HepG2 (cell line): ENCODE measurements at regions not wholly inside any gene's neighbourhood (a gene's known extent, or its start where the extent isn't known, plus 50 kb on each side); places are given as distances from the start of the nearest gene placed in this dataset.

Experiments used
- ETV6 ChIP-seq: sonication (generic); formaldehyde crosslinking; conservative IDR thresholded peaks from 2 replicates; pipeline ENCODE4 v1.4.0; 2020; ENCODE audit warnings: missing genetic modification reagents
- NFE2L1 ChIP-seq: sonication (generic); formaldehyde crosslinking; IDR thresholded peaks from 2 replicates; pipeline ENCODE4 v1.4.0; 2020; ENCODE audit warnings: missing genetic modification reagents, mild to moderate bottlenecking, borderline replicate concordance
- ZNF609 ChIP-seq: sonication (generic); formaldehyde crosslinking; IDR thresholded peaks from 2 replicates; pipeline ENCODE4 v1.4.0; 2020; ENCODE audit warnings: mild to moderate bottlenecking, missing genetic modification reagents, borderline replicate concordance
- TF ChIP-seq, protein P1 (sequence below): IDR thresholded peaks from 2 replicates; pipeline ENCODE4 v1.4.0; 2020; ENCODE audit warnings: mild to moderate bottlenecking, missing genetic modification reagents
- TF ChIP-seq, protein P2 (sequence below): sonication (generic); formaldehyde crosslinking; IDR thresholded peaks from 2 replicates; pipeline ENCODE4 v1.5.0; 2020; ENCODE audit warnings: missing genetic modification reagents

- TF ChIP-seq, protein P1, sequence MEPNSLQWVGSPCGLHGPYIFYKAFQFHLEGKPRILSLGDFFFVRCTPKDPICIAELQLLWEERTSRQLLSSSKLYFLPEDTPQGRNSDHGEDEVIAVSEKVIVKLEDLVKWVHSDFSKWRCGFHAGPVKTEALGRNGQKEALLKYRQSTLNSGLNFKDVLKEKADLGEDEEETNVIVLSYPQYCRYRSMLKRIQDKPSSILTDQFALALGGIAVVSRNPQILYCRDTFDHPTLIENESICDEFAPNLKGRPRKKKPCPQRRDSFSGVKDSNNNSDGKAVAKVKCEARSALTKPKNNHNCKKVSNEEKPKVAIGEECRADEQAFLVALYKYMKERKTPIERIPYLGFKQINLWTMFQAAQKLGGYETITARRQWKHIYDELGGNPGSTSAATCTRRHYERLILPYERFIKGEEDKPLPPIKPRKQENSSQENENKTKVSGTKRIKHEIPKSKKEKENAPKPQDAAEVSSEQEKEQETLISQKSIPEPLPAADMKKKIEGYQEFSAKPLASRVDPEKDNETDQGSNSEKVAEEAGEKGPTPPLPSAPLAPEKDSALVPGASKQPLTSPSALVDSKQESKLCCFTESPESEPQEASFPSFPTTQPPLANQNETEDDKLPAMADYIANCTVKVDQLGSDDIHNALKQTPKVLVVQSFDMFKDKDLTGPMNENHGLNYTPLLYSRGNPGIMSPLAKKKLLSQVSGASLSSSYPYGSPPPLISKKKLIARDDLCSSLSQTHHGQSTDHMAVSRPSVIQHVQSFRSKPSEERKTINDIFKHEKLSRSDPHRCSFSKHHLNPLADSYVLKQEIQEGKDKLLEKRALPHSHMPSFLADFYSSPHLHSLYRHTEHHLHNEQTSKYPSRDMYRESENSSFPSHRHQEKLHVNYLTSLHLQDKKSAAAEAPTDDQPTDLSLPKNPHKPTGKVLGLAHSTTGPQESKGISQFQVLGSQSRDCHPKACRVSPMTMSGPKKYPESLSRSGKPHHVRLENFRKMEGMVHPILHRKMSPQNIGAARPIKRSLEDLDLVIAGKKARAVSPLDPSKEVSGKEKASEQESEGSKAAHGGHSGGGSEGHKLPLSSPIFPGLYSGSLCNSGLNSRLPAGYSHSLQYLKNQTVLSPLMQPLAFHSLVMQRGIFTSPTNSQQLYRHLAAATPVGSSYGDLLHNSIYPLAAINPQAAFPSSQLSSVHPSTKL (CRISPR knock-in tag) = no peak
- TF ChIP-seq, protein P2, sequence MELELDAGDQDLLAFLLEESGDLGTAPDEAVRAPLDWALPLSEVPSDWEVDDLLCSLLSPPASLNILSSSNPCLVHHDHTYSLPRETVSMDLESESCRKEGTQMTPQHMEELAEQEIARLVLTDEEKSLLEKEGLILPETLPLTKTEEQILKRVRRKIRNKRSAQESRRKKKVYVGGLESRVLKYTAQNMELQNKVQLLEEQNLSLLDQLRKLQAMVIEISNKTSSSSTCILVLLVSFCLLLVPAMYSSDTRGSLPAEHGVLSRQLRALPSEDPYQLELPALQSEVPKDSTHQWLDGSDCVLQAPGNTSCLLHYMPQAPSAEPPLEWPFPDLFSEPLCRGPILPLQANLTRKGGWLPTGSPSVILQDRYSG = no peak
- TF ChIP-seq NFE2L1 = no peak
- no peak for TF ChIP-seq ETV6 (CRISPR knock-in tag)
- no peak for TF ChIP-seq ZNF609
- TF ChIP-seq, all 625 proteins: peak for 0
Measured at GRCh38 chr1:4306559-4307467, 347.6 kb upstream of the AJAP1 start (continued).
